Body of pancreas (tissue), 4 donors: ENCODE measurements at regions not wholly inside any gene's neighbourhood (a gene's known extent, or its start where the extent isn't known, plus 50 kb on each side); places are given as distances from the start of the nearest gene placed in this dataset.

Experiments
- ATAC-seq: fragments of 150-250 bp; one replicate; pipeline ENCODE4 v1.9.1; 2016
- DNase-seq, 4 donors: peaks; one replicate each; pipeline ENCODE4 v3.0.0-alpha.2; 2019
- H3K27ac ChIP-seq, 4 donors: fragments of 200-600 bp; sonication (generic); 1 replicate in 3 of 4; 2 replicates in 1 of 4; pipeline versions ENCODE4 v1.5.1 to v1.6.1; 2016 to 2019; ENCODE audit warnings: mild to moderate bottlenecking in 1 of 4, mixed read lengths in 1 of 4, moderate library complexity in 1 of 4
- H3K27me3 ChIP-seq, 2 donors: fragments of 200-600 bp; sonication (generic); one replicate each; pipeline ENCODE4 v1.6.0; 2016; ENCODE audit warnings: mild to moderate bottlenecking in 1 of 2
- H3K36me3 ChIP-seq, 2 donors: fragments of 200-600 bp; sonication (generic); replicated peaks in 1 of 2; 2 replicates each; pipeline ENCODE4 v1.5.1; 2016; ENCODE audit warnings: low read depth in 2 of 2; ENCODE audit not compliant: insufficient read depth in 1 of 2
- H3K4me1 ChIP-seq: fragments of 200-600 bp; sonication (generic); one replicate; pipeline ENCODE4 v1.6.0; 2016
- H3K4me3 ChIP-seq, 2 donors: fragments of 200-600 bp; sonication (generic); 1 replicate in 1 of 2; 2 replicates in 1 of 2; pipeline ENCODE4 v1.5.1; 2016 to 2019
- H3K9me3 ChIP-seq, 3 donors: fragments of 200-600 bp; sonication (generic); 1 replicate in 2 of 3; 2 replicates in 1 of 3; pipeline ENCODE4 v1.5.1; 2016
- CTCF ChIP-seq, 7 experiments: fragments of 450-650 bp in 4 of 7; fragments of 200-600 bp in 3 of 7; sonication (generic) in 3 of 7; IDR thresholded peaks; one replicate each; pipeline ENCODE4 v1.5.1; 2016 to 2019; ENCODE audit warnings: antibody characterized with exemption in 7 of 7
- POLR2A ChIP-seq, 3 donors: fragments of 450-650 bp; IDR thresholded peaks; one replicate each; pipeline ENCODE4 v1.6.1; 2016; ENCODE audit warnings: antibody characterized with exemption in 3 of 3, mild to moderate bottlenecking in 2 of 3
- WGBS, 2 donors: methylation state at CpG; one replicate each; pipeline ENCODE4 v1.1.5; 2017; 5-methylcytosine and 5-hydroxymethylcytosine counted together
- intact Hi-C: fragments of 100-400 bp; cut with DNase I; formaldehyde crosslinking; loops from one replicate; pipeline ENCODE4 v1.15.1; 2023

- Histone ChIP-seq H3K4me1 (no peaks in the 10 kb centered on the region), H3K36me3 (no peaks in the 10 kb centered on the region), H3K4me3 (no peak overlapping the region), H3K27ac (no peak overlapping the region), H3K9me3 (no peaks in the 10 kb centered on the region), H3K27me3 (no peaks in the 10 kb centered on the region)
- WGBS, 2 donors: 93% methylated on average over 1 of the region's 1 CpG
- no peak for ATAC-seq
- TF ChIP-seq POLR2A (IDR thresholded peaks at IDR 0.05): no peak
- TF ChIP-seq CTCF (IDR thresholded peaks at IDR 0.05): no peak
- DNase-seq: no peak
- intact Hi-C loops: no loop called here
Measured at GRCh38 chr13:83709426-83710132, 172.7 kb downstream of the SLITRK1 start.

DNA sequence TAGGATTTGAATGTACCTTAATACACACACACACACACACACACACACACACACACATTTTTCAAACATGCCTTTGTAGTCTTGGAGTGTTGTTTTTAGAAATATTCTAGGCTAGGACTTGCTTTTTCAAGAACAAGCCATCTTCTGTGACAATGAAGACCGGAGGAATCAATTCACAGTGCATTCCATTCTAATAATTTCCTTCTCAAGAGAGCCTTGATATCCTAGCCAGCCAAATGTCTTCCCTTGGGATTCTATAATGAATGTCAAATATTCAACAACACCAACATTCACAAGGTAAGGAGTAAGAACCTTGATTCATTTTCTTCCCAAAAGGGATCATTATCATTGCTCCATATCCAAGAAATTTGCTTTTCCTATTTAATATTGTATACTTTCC, 180.3 kb downstream of the SLITRK1 start:
- Histone ChIP-seq H3K27me3 (no peaks in the 10 kb centered on the region), H3K4me1 (no peaks in the 10 kb centered on the region), H3K4me3 (no peak overlapping the region), H3K9me3 (no peaks in the 10 kb centered on the region), H3K27ac (no peak overlapping the region), H3K36me3 (no peaks in the 10 kb centered on the region)
- intact Hi-C loops: no loop called here
- 73 to 77% methylated on average over 1 of the region's 1 CpG for WGBS, 2 donors
- no peak for TF ChIP-seq CTCF (IDR thresholded peaks at IDR 0.05)
- no peak for TF ChIP-seq POLR2A (IDR thresholded peaks at IDR 0.05)
- ATAC-seq (no peak), DNase-seq (no peak)

- intact Hi-C loops: no loop called here
- no peaks in the 10 kb centered on the region for H3K27me3 ChIP-seq
- ATAC-seq: no peak
- no peak for DNase-seq
- H3K36me3 ChIP-seq: no peaks in the 10 kb centered on the region
- H3K27ac ChIP-seq: no peak overlapping the region
- H3K9me3 ChIP-seq: no peaks in the 10 kb centered on the region
- TF ChIP-seq POLR2A (IDR thresholded peaks at IDR 0.05): no peak
- TF ChIP-seq CTCF (IDR thresholded peaks at IDR 0.05): no peak
- WGBS, 2 donors: 75 to 85% methylated on average over 2 of the region's 2 CpGs
- H3K4me3 ChIP-seq: no peak overlapping the region
- H3K4me1 ChIP-seq: no peaks in the 10 kb centered on the region
Measured at GRCh38 chr13:83692800-83693199, 189.5 kb downstream of the SLITRK1 start.

GRCh38 chr13:83691966-83692365, 190.3 kb downstream of the SLITRK1 start:
- no peak overlapping the region for H3K4me3 ChIP-seq
- no peaks in the 10 kb centered on the region for H3K36me3 ChIP-seq
- H3K27me3 ChIP-seq: no peaks in the 10 kb centered on the region
- H3K4me1 ChIP-seq: no peaks in the 10 kb centered on the region
- ATAC-seq (no peak), DNase-seq (no peak)
- 71 to 72% methylated on average over 1 of the region's 1 CpG for WGBS, 2 donors
- intact Hi-C loops: no loop called here
- no peaks in the 10 kb centered on the region for H3K9me3 ChIP-seq
- no peak for TF ChIP-seq POLR2A (IDR thresholded peaks at IDR 0.05)
- H3K27ac ChIP-seq: no peak overlapping the region

GRCh38 chr13:83681547-83681946, 200.7 kb downstream of the SLITRK1 start:
- 62 to 75% methylated on average over 1 of the region's 1 CpG for WGBS, 2 donors
- no peaks in the 10 kb centered on the region for H3K36me3 ChIP-seq
- H3K4me3 ChIP-seq: no peak overlapping the region
- no peak for ATAC-seq
- no peak for DNase-seq
- H3K4me1 ChIP-seq: no peaks in the 10 kb centered on the region
- H3K9me3 ChIP-seq: no peaks in the 10 kb centered on the region
- TF ChIP-seq CTCF (IDR thresholded peaks at IDR 0.05) (no peak), POLR2A (IDR thresholded peaks at IDR 0.05) (no peak)
- H3K27ac ChIP-seq: no peak overlapping the region
- intact Hi-C loops: no loop called here
- no peaks in the 10 kb centered on the region for H3K27me3 ChIP-seq
